B cell (primary cell): ENCODE measurements at regions not wholly inside any gene's neighbourhood (a gene's known extent, or its start where the extent isn't known, plus 50 kb on each side); places are given as distances from the start of the nearest gene placed in this dataset.

ENCODE experiments used
- ATAC-seq: fragments of 200-7000 bp; cut with Tn5 transposase; one replicate; pipeline ENCODE4 v1.10.0; 2021; ENCODE audit warnings: low read depth, mild to moderate bottlenecking, moderate number of reproducible peaks, moderate library complexity
- CTCF ChIA-PET: fragments of 350-600 bp; sonication (Branson Sonifier 250); formaldehyde crosslinking; loops from one replicate; lab custom pipeline; 2021; ENCODE audit warnings: antibody characterized with exemption, inconsistent platforms; lab: Charles Lee
- POLR2A ChIA-PET: fragments of 350-600 bp; sonication (Branson Sonifier 250); formaldehyde crosslinking; loops from one replicate; lab custom pipeline; 2021; ENCODE audit warnings: antibody characterized with exemption; lab: Charles Lee
- DNase-seq: peaks from one replicate; pipeline ENCODE4 v3.0.0; 2013
- H2AFZ ChIP-seq: 2 replicates; pipeline ENCODE4 v1.6.1; 2012; ENCODE audit warnings: mild to moderate bottlenecking, low read depth, low read length; ENCODE audit not compliant: insufficient read depth, poor library complexity, severe bottlenecking
- H3K27ac ChIP-seq, 2 donors: 1 replicate in 1 of 2; 2 replicates in 1 of 2; pipeline ENCODE4 v1.5.1; 2012 to 2013; ENCODE audit warnings: low read length in 2 of 2, mild to moderate bottlenecking in 2 of 2, moderate library complexity in 1 of 2
- H3K27me3 ChIP-seq, 4 experiments: fragments of 200-600 bp in 1 of 4; sonication (generic) in 1 of 4; replicated peaks in 1 of 4; 1 replicate in 2 of 4; 2 replicates in 2 of 4; pipeline versions ENCODE4 v1.6.1 to v1.7.0; 2013 to 2016; ENCODE audit warnings: low read length in 3 of 4, mild to moderate bottlenecking in 2 of 4, mixed read lengths in 1 of 4, moderate library complexity in 1 of 4; ENCODE audit not compliant: insufficient read depth in 4 of 4, control insufficient read depth in 3 of 4; ENCODE audit errors: control extremely low read depth in 1 of 4
- H3K36me3 ChIP-seq, 2 experiments: replicated peaks in 1 of 2; 1 replicate in 1 of 2; 2 replicates in 1 of 2; pipeline versions ENCODE4 v1.6.1 to v1.7.1; 2013; ENCODE audit warnings: low read length in 1 of 2; ENCODE audit not compliant: insufficient read depth in 2 of 2, control insufficient read depth in 1 of 2; ENCODE audit errors: control extremely low read depth in 1 of 2, extremely low read depth in 1 of 2
- H3K4me1 ChIP-seq, 2 donors: fragments of 200-600 bp in 1 of 2; sonication (generic) in 1 of 2; 1 replicate in 1 of 2; 2 replicates in 1 of 2; pipeline versions ENCODE4 v1.5.1 to v1.6.1; 2013 to 2017; ENCODE audit warnings: low read length in 2 of 2; ENCODE audit not compliant: control insufficient read depth in 2 of 2, insufficient read depth in 2 of 2
- H3K4me2 ChIP-seq: replicated peaks from 2 replicates; pipeline ENCODE3; 2012; ENCODE audit warnings: mild to moderate bottlenecking, low read depth, low read length; ENCODE audit not compliant: poor library complexity, severe bottlenecking
- H3K4me3 ChIP-seq, 5 experiments: fragments of 200-600 bp in 1 of 5; sonication (generic) in 1 of 5; 1 replicate in 3 of 5; 2 replicates in 2 of 5; pipeline versions ENCODE4 v1.5.1 to v1.7.0; 2011 to 2016; ENCODE audit warnings: low read length in 4 of 5, mild to moderate bottlenecking in 4 of 5, low read depth in 2 of 5, control low read depth in 1 of 5, moderate library complexity in 1 of 5; ENCODE audit not compliant: insufficient read depth in 1 of 5; ENCODE audit errors: control extremely low read depth in 1 of 5, extremely low read depth in 1 of 5
- H3K79me2 ChIP-seq: fragments of 200-600 bp; sonication (generic); one replicate; pipeline ENCODE4 v1.6.0; 2016; ENCODE audit warnings: low read length; ENCODE audit not compliant: control insufficient read depth, insufficient read depth
- H3K9ac ChIP-seq: fragments of 200-600 bp; sonication (generic); 2 replicates; pipeline ENCODE4 v1.6.1; 2017; ENCODE audit warnings: mild to moderate bottlenecking, low read length, moderate library complexity
- H3K9me3 ChIP-seq, 3 donors: one replicate each; pipeline versions ENCODE4 v1.6.1 to v1.7.1; 2013; ENCODE audit warnings: low read length in 2 of 3; ENCODE audit not compliant: control insufficient read depth in 2 of 3, insufficient read depth in 1 of 3; ENCODE audit errors: control extremely low read depth in 1 of 3
- H4K20me1 ChIP-seq: 2 replicates; pipeline ENCODE4 v1.6.0; 2012; ENCODE audit warnings: mild to moderate bottlenecking, low read length; ENCODE audit not compliant: insufficient read depth, control insufficient read depth, poor library complexity, severe bottlenecking
- H3K27ac Mint-ChIP-seq: one replicate; pipeline ENCODE4 v1.8.0; 2021; ENCODE audit warnings: mixed read lengths
- H3K27me3 Mint-ChIP-seq: one replicate; pipeline ENCODE4 v1.8.0; 2021; ENCODE audit warnings: mixed read lengths
- H3K4me1 Mint-ChIP-seq: one replicate; pipeline ENCODE4 v1.8.0; 2021; ENCODE audit warnings: mixed read lengths
- H3K4me3 Mint-ChIP-seq: one replicate; pipeline ENCODE4 v1.8.0; 2021; ENCODE audit warnings: mixed read lengths
- H3K9me3 Mint-ChIP-seq: one replicate; pipeline ENCODE4 v1.8.0; 2022; ENCODE audit warnings: mixed read lengths; ENCODE audit not compliant: insufficient read depth
- CTCF ChIP-seq: fragments of 200-600 bp; IDR thresholded peaks from one replicate; pipeline ENCODE4 v1.8.0; 2022; ENCODE audit warnings: antibody characterized with exemption, mild to moderate bottlenecking
- EZH2 ChIP-seq: IDR thresholded peaks from 2 replicates; pipeline ENCODE4 v1.6.1; 2012; ENCODE audit warnings: borderline replicate concordance, low read depth, mild to moderate bottlenecking, moderate library complexity, low read length; ENCODE audit not compliant: insufficient read depth, poor library complexity, severe bottlenecking
- WGBS: methylation state at CpG from one replicate; pipeline ENCODE4 v1.1.5; 2013; ENCODE audit warnings: missing lambda C conversion rate; ENCODE audit not compliant: insufficient coverage; 5-methylcytosine and 5-hydroxymethylcytosine counted together
- intact Hi-C: fragments of 100-400 bp; cut with micrococcal nuclease; formaldehyde crosslinking; loops from one replicate; pipeline ENCODE4 v1.10.0; 2022

GRCh38 chr5:159704160-159704559, 212.1 kb upstream of the ADRA1B start:
- Histone ChIP-seq H3K4me2 (no peak overlapping the region), H4K20me1 (no peaks in the 10 kb centered on the region), H3K79me2 (no peaks in the 10 kb centered on the region), H3K9ac (no peak overlapping the region), H3K4me1 (no peaks in the 10 kb centered on the region), H3K27ac (no peak overlapping the region), H3K36me3 (no peaks in the 10 kb centered on the region), H3K9me3 (peaks cover 0 to 5% (median 2%) of the 10 kb centered on the region in 3 donors), H2AFZ (no peak overlapping the region), H3K4me3 (no peak overlapping the region), H3K27me3 (peaks cover 0 to 1% (median 0%) of the 10 kb centered on the region in 4 experiments)
- CTCF ChIA-PET = interaction anchor here (0.8 kb wide), 1 partner anchor 418 kb away, joined by 3 read pairs; no protein-coding TSS in a partner anchor
- Mint-ChIP-seq H3K27ac (no peak overlapping the region), H3K4me3 (no peak overlapping the region), H3K9me3 (peaks cover 6% of the 10 kb centered on the region), H3K27me3 (peaks cover 31% of the 10 kb centered on the region), H3K4me1 (no peaks in the 10 kb centered on the region)
- ATAC-seq (no peak), DNase-seq (no peak)
- POLR2A ChIA-PET = interaction anchor here (0.5 kb wide), 1 partner anchor 30 kb away, joined by 8 read pairs; no protein-coding TSS in a partner anchor
- 100% methylated on average over 2 of the region's 3 CpGs for WGBS
- intact Hi-C loops = no loop called here
- no peak for TF ChIP-seq EZH2
- no peak for TF ChIP-seq CTCF

- no peak overlapping the region for H3K9ac ChIP-seq
- H3K4me3 Mint-ChIP-seq = no peak overlapping the region
- DNase-seq (no peak), ATAC-seq (no peak)
- H2AFZ ChIP-seq = no peak overlapping the region
- intact Hi-C loops = no loop called here
- H3K79me2 ChIP-seq = no peaks in the 10 kb centered on the region
- ChIA-PET POLR2A (no interaction called here), CTCF (no interaction called here)
- no peaks in the 10 kb centered on the region for H3K4me1 Mint-ChIP-seq
- H3K27ac Mint-ChIP-seq = no peak overlapping the region
- H3K4me3 ChIP-seq = no peak overlapping the region
- peaks cover 0 to 3% (median 0%) of the 10 kb centered on the region in 4 experiments for H3K27me3 ChIP-seq
- peaks cover 6% of the 10 kb centered on the region for H3K9me3 Mint-ChIP-seq
- no peak overlapping the region for H3K27ac ChIP-seq
- 93% methylated on average over 2 of the region's 3 CpGs for WGBS
- H4K20me1 ChIP-seq = no peaks in the 10 kb centered on the region
- H3K27me3 Mint-ChIP-seq = peaks cover 43% of the 10 kb centered on the region
- H3K4me1 ChIP-seq = no peaks in the 10 kb centered on the region
- TF ChIP-seq CTCF (no peak), EZH2 (no peak)
- peaks cover 0 to 5% (median 2%) of the 10 kb centered on the region in 3 donors for H3K9me3 ChIP-seq
- no peak overlapping the region for H3K4me2 ChIP-seq
- no peaks in the 10 kb centered on the region for H3K36me3 ChIP-seq
These were observed 210.3 kb upstream of the ADRA1B start for GRCh38 chr5:159705948-159706347.
